ENCODE measurements at regions not wholly inside any gene's neighbourhood (a gene's known extent, or its start where the extent isn't known, plus 50 kb on each side); places are given as distances from the start of the nearest gene placed in this dataset.
"Not testable (repeated sequence)": the region's sequence is repeated elsewhere in the genome, so short reads cannot be mapped to it uniquely, and the experiment has no call there.

DNA sequence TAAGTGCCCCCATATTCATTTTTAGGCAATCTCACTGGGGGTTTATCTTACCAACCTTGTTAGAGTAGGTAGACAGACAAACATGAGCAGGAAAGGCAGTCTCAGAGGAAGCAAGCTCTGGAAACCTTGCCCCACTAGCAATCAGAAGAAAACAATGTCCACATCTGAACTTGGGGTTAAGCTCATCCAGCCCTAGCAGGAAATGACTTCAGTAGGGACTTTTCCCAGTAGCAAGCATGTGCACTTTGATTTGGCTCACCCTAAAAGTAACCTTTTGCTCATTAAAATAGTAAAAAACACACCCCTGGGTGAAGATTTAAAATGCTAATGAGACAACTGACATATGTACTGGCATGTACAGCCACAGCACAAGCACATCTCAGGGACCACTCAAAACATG lies 175.5 kb downstream of the AKAIN1 start:
- no peak for DNase-seq (ENCODE audit: low read depth in 2 of 2)

DNA sequence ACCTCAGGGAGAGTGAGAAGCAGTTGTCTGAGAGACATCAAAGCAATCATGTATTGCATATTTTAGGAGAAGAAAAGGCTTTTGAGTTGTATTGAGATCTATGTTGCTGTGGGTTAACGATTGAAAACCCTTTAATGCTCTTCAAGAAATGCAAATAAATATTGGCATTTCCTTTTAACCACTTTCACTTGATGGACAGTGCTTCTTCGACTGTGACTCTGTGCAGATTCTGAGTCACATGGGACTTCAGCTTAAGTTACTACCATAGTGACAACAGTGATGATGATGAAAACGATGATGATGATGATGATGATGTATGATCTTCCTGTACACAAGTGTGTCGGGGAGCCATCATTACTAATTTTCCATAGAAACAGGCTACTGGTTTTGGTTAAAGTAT lies 181.8 kb downstream of the AKAIN1 start:
- DNase-seq (ENCODE audit: low read depth in 2 of 2): no peak

DNA sequence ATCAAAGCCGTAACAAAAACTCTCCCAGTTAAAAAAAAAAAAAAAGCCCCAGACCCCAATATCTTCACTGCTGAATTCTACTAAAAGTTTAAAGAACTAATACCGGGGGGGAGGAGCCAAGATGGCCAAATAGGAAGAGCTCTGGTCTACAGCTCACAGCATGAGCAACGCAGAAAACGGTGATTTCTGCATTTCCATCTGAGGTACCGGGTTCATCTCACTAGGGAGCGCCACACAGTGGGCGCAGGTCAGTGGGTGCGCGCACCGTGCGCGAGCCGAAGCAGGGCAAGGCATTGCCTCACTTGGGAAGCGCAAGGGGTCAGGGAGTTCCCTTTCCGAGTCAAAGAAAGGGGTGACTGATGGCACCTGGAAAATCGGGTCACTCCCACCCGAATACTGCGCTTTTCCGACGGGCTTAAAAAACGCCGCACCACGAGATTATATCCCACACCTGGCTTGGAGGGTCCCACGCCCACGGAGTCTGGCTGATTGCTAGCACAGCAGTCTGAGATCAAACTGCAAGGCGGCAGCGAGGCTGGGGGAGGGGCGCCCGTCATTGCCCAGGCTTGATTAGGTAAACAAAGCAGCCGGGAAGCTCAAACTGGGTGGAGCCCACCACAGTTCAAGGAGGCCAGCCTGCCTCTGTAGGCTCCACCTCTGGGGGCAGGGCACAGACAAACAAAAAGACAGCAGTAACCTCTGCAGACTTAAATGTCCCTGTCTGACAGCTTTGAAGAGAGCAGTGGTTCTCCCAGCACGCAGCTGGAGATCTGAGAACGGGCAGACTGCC lies 192.8 kb downstream of the AKAIN1 start:
- DNase-seq (ENCODE audit: low read depth in 2 of 2): not testable (repeated sequence)

DNA sequence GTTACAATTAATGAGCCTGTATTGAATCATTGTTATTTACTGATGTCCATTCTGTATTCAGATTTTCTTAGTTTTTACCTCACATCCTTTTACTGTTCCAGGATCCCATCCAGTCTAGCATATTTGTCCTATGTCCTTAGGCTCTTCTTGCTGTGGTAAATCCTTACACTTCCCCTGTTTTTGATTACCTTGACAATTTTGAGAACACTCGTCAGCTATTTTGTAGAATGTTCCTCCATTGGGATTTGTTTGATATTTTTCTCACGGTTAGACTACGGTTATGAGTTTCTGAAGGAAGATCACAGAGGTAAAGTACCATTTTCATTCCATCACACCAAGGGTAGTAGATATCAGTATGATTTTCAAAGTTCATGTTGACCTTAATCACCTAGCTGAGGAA lies 202.3 kb downstream of the AKAIN1 start:
- no peak for DNase-seq (ENCODE audit: low read depth in 2 of 2)

DNA sequence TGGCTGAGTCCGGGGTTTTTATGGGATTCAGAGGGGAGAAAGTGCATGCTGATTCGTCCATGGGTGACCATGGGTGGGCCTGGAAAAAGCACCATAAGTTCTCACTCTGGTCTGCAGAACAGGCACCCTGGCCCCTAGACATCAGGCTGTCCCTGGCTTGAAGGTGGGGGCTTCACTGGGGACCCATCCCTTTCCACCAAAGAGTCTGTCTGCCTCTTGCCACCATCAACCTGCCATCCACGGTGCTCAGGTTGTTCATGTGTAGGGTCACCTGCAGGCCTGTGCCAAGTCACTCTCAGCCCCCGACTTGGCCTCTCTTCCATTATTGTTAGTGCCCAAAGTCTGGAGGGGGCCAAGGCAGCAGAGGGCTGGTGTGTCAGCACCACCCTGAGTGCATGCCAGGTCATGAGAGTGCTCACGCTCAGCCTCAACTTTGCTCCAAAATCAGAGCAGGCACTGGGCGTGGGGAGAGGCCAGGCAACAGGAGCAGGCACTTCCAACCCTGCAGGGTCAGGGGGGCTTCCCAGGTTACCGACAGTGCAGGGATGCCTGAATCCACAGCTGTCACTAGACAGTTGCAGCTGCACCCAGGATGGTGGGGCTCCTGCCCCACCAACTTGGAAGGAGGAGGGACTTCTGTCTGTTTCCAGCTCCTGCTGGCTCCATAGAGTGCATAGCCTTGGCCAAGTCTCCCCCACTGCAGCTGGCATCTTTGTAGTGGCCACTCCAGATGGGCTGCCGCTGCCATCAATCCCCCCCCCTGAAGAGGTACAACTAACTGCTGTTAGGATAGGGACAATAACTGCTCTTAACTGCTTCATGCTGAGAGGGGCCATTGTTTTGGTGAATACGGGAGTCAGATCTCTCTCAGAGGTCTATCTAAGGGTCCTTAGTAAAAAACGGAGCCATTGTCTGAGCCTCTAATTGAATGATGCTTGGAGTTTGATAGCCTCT lies 209.3 kb downstream of the AKAIN1 start:
- DNase-seq (ENCODE audit: low read depth in 2 of 2): no peak

DNA sequence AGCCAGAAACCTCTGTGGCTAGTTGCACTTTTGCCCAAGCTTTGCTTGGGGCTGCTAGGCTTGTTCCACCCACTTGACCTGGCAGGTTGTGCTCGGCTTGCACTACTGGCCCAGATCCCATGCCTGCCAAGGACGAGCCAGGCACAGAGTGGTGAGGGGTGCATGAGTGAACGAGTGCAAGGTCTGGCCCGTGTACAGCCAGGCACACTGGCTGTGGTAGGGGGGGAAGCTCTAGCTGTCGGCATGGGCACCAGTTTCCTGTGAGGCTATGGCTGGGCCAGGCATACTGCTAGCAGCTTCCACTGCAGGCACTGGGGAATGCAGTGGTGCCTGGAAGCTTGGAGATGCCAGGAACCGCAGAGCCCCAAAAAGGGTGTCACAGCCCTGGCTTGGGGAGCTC lies 210.4 kb downstream of the AKAIN1 start:
- no peak for DNase-seq (ENCODE audit: low read depth in 2 of 2)

DNA sequence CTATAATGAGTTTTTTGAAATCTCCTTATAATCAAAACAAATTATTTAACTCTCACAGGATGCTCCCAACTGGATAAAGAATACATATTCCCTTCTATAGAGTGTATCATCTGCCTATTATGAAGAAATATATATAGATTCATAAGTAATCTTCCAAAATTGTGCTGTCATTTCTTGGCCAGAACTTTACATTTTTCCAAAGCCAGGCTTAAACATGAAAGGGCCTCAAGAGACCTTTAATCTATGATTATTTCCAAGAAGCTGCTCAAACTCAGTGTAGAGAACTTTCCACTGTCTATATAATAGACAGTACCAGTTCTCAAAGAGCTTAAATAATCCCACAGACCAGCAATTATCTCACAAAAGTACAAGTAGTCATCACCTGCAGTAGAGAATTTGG lies 211.0 kb downstream of the AKAIN1 start:
- DNase-seq (ENCODE audit: low read depth in 2 of 2): no peak

DNA sequence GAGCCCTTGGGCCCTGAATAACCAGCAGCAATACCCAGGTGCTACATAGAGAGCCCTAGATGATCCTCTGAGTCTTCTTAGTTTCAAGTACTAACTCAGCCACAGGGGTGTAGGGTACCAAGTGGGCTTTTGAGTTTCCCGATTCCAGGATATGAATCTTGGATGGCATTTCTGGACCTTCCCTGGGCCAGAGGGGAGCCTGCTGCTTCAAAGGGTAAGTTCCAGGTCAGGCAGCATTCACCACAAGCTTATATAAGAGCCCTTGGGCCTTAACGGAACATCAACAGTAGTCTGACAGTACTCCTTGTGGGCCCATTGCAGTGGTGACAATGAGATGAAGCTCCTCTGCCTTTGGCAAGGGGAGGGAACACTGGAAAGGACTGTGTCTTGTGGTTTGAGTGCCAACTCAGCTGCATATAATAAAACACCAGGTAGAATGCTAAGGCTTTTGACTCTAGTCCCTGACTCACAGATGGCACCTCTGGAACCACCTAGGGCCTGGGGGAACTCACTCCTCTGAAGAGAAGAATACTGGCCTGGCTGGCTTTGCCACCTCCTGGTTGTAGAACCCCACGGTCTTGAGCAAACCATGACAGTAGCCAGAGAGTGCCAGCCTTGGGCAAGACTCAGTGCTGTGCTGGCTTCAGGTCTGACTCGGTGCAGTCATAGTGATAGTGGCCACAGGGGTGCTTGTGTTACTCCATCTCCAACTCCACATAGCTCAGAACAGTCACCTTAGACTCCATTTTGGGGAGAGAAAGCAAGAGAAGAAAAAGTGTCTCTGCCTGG lies 235.7 kb downstream of the AKAIN1 start:
- DNase-seq (ENCODE audit: low read depth in 2 of 2): no peak

DNA sequence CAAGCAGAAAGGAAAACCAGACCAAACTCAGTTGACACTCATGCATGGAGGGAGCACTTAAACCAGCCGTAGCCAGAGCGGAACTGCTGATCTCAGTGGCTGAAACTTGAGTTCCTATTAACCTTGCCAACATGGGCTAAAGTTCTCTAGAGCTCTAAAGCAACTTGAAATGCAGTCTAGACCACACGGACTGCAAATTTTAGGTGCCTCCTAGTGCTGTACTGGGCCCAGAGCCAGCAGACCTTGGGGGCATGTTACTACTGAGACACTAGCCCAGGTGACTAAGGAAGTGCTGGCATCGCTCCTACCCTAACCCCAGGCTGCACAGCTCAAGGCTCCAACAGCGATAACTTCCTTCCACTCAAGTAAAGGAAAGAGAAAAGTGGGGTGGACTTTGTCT lies 236.5 kb downstream of the AKAIN1 start:
- no peak for DNase-seq (ENCODE audit: low read depth in 2 of 2)

DNA sequence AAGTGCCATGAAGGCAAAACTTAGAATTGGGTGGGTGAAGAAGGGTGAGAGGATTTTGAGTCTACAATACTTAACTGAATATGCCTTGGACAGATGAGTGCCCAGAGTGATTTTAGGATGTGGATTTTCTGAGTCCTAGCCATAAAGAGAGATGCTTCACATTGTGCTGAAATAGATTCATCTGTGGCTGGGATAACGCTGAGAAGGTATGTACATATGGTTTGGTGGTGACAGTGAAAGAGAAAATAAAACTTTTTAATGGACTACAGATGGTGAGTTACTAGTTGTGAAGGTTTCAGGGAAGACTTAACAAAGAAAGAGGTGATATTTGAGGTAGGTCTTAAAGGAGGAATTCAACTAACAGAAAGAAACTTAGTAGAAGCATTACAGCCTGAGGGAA lies 265.8 kb downstream of the AKAIN1 start:
- DNase-seq (ENCODE audit: low read depth in 2 of 2): no peak

DNA sequence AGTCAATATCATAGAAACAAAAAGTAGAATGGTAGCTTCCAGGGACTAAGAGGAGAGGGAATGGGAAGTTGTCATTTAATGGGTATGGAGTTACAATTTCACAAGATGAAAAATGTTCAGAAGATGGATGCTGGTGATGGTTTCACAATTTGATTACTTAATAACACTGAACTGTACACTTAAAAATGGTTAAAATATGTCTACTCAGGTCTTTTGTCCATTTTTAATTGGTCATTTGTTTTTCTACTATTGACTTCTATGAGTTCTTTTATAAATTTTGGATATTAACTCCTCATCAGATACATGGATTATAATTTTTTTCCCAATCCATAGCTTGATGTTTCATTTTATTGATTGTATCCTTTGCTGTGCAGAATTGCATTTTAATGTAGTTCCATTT lies 275.5 kb downstream of the AKAIN1 start:
- DNase-seq (ENCODE audit: low read depth in 2 of 2): no peak

DNA sequence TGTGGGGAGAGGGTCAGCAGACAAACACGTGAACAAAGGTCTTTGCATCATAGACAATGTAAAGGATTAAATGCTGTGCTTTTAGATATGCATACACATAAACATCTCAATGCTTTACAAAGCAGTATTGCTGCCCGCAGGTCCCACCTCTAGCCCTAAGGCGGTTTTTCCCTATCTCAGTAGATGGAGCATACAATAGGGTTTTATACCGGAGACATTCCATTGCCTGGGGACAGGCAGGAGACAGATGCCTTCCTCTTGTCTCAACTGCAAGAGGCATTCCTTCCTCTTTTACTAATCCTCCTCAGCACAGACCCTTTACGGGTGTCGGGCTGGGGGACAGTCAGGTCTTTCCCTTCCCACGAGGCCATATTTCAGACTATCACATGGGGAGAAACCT lies 279.5 kb downstream of the AKAIN1 start:
- not testable (repeated sequence) for DNase-seq (ENCODE audit: low read depth in 2 of 2)

DNA sequence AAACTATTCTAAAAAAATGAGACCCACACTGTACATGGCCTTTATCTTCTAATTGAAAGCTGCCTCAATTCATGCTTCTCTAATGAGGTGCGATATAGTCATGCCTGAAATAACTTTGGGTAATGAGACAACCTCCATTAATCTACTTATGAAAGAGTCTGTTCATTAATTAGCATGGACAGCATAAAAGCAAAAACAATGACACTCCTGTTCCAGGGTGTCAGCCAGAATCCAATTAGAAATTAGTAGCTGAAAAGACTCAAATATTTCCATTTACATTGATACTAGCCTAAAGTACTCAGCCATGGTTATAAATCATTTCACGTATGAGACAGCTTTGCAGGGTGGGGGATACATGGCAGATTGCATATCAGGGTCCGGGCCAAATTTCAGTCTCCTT lies 288.7 kb downstream of the AKAIN1 start:
- no peak for DNase-seq (ENCODE audit: low read depth in 2 of 2)

DNA sequence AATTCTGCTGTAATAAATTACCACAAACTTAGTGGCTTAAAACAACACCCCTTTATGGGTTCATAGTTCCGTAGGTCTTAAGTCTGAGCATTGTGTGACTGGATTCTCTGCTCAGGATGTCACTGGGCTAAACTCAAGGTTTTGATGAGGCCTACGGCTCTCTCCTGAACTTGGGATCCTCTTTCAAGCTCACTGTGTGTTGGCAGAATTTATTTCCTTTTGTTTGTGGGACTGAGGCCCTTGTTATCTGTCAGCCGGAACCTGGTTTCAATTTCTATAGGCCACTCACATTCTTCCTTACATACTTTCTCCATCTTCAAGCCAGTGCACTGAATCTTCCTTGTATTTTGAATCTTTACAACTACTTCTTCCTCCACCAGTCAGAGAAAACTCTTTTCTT lies 290.2 kb downstream of the AKAIN1 start:
- no peak for DNase-seq (ENCODE audit: low read depth in 2 of 2)

DNA sequence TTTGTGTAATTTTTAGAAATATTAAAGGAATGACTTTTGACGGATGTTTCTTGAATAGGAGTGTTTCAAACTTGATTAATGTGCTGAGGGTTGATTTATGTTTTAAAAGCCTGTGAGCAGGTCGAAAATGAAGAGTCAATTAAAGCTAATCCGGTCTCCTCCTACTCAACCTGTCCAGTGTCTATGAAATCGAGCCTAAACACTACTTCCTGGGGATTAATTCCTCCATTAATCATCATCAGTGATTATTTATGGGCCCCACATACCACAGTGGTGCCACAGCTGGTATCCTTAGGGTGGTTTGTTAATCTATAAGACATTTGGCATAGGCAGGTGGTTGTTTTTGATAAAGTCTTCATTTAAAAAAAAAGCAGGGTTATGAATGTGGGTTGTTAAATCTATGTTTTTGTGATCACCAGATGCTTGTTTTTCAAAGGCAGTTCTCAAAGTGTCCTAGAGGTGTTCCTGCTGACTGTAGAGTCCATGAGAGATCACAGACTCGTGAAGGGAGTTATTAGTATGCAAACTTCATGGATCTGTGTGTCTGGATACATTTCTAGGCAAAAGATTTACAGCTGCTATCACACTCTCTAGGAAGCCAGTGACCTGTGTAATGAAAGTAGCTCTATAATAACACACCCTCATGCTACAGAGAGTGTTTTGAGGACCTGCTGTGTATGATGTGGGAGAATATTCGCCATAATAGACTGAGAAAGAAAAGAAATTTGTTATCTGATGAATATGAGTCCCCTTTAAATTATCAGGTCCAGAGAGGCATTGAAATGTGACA lies 308.6 kb downstream of the AKAIN1 start:
- DNase-seq (ENCODE audit: low read depth in 2 of 2): no peak

DNA sequence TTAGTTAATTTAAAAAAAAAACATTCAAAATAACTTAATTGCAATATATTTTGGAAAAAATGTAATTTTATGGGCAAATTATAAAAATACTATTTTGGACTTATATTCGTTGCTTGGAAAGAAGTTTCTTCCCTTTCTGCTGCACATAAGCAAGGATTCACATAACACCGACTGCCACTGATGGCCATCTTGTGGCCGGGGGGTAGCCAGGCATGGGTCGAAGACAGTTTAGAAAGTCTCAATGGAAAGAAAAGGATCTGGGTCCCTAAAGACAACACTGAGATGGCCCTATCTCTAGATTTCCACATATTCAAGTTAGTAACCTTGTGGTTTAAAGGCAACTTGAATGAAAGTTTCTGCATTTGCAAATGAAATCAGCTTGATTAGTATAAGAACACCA lies 318.6 kb downstream of the AKAIN1 start:
- no peak for DNase-seq (ENCODE audit: low read depth in 2 of 2)

DNA sequence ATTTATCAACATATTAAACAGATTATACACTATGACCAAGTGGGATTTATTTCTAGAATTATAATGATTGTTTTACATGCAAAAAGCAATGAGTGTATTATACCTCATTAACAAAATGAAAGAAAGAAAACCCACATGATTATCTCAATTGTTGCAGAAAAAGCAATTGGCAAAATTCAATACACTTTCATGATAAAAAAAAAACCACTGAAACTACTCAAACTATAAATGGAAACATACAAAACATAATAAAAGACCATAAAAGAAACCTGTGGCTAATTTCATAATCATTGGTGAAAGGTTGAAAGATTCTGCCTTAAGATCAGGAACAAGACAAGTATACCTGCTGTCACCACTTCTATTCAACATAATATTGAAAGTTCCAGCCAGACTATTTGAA lies 325.9 kb downstream of the AKAIN1 start:
- no peak for DNase-seq (ENCODE audit: low read depth in 2 of 2)

DNA sequence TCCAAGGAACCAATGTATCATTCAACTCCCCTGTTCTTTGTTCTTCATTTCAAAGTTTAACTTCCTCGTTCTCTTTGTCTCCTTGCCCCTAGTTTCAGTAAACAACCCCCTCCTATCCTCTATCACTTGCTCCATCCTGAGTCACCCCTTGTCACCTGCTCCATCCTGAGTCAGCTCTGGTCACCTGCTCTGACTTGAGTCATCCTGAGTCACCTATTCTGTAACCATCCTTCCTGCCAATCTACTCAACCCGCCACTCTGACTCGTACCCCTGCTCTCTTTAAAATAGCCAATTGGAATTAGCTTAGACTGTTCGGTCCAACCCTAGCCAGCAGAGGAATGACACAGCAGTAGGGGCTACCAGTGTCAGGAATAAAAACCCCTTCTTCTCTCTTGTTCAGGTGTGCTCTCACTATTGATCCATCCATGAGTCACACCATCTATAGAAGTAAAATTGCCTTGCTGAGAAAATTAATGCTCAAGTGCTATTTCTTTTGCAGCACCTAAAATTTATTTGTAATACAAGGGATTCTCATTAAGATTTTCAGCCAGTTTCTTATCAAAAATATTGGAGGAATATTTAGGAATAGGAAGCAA lies 326.8 kb downstream of the AKAIN1 start:
- DNase-seq (ENCODE audit: low read depth in 2 of 2): no peak

DNA sequence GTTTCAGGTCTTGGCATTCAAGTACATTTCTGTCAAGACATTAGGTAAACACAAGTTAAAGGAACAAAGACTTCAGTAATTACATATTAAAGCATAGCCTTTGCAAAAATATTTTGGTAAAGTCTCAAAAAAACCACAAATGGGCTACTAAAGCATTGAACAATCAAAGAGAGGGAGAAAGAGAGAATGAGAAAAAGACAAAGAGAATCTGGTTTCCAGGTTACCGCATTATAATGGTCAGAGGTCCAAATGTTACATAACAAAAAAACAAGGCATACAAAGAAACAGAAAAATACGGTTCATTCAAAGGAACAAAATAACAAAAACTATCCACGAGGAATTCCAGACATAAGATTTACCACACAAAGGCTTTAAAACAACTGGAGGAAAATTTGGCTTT lies 327.9 kb downstream of the AKAIN1 start:
- no peak for DNase-seq (ENCODE audit: low read depth in 2 of 2)

DNA sequence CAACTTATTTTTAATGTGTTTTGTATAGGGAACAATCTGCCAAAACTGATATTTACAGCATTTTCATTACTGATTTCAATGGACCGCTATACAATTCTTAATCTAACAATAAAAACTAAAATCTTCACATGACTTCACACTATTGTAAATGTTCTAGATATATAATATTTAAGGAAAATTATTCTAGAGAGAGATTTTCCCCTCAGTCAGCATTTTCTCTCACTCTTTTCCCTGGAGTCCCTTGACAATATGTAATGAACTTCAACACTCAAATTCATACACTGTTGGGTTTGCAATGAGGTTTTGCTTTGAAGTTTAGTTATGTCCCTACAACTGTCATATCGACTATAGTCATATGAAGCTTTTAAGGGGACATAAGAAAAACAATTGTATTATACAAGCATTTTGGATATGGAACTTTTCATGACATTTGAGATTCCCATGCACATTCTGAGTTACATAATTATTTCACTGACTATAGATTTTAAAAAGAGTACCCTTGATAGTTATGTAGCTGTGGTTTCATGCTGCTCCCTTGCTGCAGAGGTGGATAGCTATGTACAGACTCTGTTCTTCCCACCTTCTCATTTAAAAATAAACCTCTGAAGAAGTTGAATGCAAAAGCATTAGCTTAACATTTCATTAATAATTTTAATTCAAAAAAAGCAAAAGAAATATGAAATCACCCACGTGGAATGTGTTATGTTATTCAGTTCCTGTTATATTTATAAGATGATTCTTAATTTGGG lies 338.5 kb downstream of the AKAIN1 start:
- no peak for DNase-seq (ENCODE audit: low read depth in 2 of 2)

Data from stimulated activated CD8-positive, alpha-beta memory T cell treated with anti-CD3 and anti-CD28 coated beads, Interleukin-7, amount 100 ng/mL, for 4 hours (primary cell).